Stomach (tissue), 4 donors: ENCODE measurements at regions not wholly inside any gene's neighbourhood (a gene's known extent, or its start where the extent isn't known, plus 50 kb on each side); places are given as distances from the start of the nearest gene placed in this dataset.

Source experiments
- EP300 ChIP-seq: sonication (generic); formaldehyde crosslinking; IDR thresholded peaks from one replicate; pipeline ENCODE4 v1.6.1; 2017; ENCODE audit warnings: antibody characterized with exemption
- POLR2A ChIP-seq, 4 donors: fragments of 450-650 bp; IDR thresholded peaks; one replicate each; pipeline ENCODE4 v1.6.1; 2016; ENCODE audit warnings: antibody characterized with exemption in 4 of 4, control low read depth in 2 of 4, mild to moderate bottlenecking in 1 of 4, moderate library complexity in 1 of 4
- POLR2AphosphoS5 ChIP-seq, 3 donors: sonication (generic); formaldehyde crosslinking; IDR thresholded peaks; one replicate each; pipeline ENCODE4 v1.6.1; 2016; ENCODE audit warnings: antibody characterized with exemption in 3 of 3
- TF ChIP-seq, protein P1 (sequence below), 7 experiments: fragments of 450-650 bp in 4 of 7; fragments of 200-600 bp in 3 of 7; sonication (generic) in 3 of 7; IDR thresholded peaks; one replicate each; pipeline ENCODE4 v1.5.1; 2016 to 2019; ENCODE audit warnings: antibody characterized with exemption in 7 of 7, control low read depth in 2 of 7, mild to moderate bottlenecking in 1 of 7

DNA sequence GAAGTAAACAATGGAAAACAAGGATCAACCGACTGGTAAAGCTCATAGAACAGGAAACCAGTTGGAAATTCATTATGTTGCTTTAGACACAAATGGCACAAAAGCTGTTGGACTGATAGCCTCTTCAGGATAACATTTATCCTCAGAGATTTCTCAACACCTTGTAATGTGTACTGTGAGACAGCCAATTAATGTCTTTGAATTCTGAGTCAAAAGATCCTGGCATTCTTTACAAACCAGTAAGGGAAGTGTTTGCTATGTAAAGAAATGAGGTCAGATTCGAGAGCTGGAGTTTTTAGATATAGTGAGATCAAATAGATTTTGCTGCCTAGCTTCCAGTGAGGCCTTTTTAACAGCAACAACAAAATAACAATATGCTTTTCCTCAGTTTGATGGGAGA lies 439.2 kb downstream of the C6orf118 start:
- TF ChIP-seq, protein P1, sequence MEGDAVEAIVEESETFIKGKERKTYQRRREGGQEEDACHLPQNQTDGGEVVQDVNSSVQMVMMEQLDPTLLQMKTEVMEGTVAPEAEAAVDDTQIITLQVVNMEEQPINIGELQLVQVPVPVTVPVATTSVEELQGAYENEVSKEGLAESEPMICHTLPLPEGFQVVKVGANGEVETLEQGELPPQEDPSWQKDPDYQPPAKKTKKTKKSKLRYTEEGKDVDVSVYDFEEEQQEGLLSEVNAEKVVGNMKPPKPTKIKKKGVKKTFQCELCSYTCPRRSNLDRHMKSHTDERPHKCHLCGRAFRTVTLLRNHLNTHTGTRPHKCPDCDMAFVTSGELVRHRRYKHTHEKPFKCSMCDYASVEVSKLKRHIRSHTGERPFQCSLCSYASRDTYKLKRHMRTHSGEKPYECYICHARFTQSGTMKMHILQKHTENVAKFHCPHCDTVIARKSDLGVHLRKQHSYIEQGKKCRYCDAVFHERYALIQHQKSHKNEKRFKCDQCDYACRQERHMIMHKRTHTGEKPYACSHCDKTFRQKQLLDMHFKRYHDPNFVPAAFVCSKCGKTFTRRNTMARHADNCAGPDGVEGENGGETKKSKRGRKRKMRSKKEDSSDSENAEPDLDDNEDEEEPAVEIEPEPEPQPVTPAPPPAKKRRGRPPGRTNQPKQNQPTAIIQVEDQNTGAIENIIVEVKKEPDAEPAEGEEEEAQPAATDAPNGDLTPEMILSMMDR (IDR thresholded peaks at IDR 0.05): no peak
- TF ChIP-seq POLR2A (IDR thresholded peaks at IDR 0.05) (no peak), POLR2AphosphoS5 (IDR thresholded peaks at IDR 0.05) (no peak), EP300 (no peak)
